ENCODE measurements at regions not wholly inside any gene's neighbourhood (a gene's known extent, or its start where the extent isn't known, plus 50 kb on each side); places are given as distances from the start of the nearest gene placed in this dataset.
A peak's percentile ranks its signal among the peaks of the same experiment; 100 is the strongest.

- H3K9ac ChIP-seq = no peak overlapping the region
- H2AFZ ChIP-seq (ENCODE audit: low read depth) = no peak overlapping the region
- no peaks in the 10 kb centered on the region for H4K20me1 ChIP-seq (ENCODE audit: insufficient read depth)
- no peaks in the 10 kb centered on the region for H3K79me2 ChIP-seq (ENCODE audit: insufficient read depth, low read depth)
- H3K4me3 ChIP-seq (IDR thresholded peaks at IDR 0.05; ENCODE audit: insufficient read depth, low read depth, low read length) = no peak overlapping the region
- H3K36me3 ChIP-seq (ENCODE audit: insufficient read depth) = no peaks in the 10 kb centered on the region
- no peak overlapping the region for H3K4me2 ChIP-seq
- TF ChIP-seq CTCF (conservative IDR thresholded peaks at IDR 0.05; ENCODE audit: low read depth, low read length) = no peak
- no peak overlapping the region for H3K27ac ChIP-seq
- H3K4me1 ChIP-seq (ENCODE audit: low read depth, poor library complexity, severe bottlenecking) = peaks cover 33% of the 10 kb centered on the region
- H3K27me3 ChIP-seq (ENCODE audit: insufficient read depth, low read depth) = no peaks in the 10 kb centered on the region
These were observed 189.9 kb upstream of the GALNT5 start for GRCh38 chr2:157067562-157067961.

- TF ChIP-seq CTCF (conservative IDR thresholded peaks at IDR 0.05; ENCODE audit: low read depth, low read length) = no peak
- Histone ChIP-seq H2AFZ (ENCODE audit: low read depth) (no peak overlapping the region), H3K4me2 (no peak overlapping the region), H3K36me3 (ENCODE audit: insufficient read depth) (no peaks in the 10 kb centered on the region), H3K27me3 (ENCODE audit: insufficient read depth, low read depth) (no peaks in the 10 kb centered on the region), H3K9ac (no peak overlapping the region), H3K79me2 (ENCODE audit: insufficient read depth, low read depth) (no peaks in the 10 kb centered on the region), H3K4me3 (IDR thresholded peaks at IDR 0.05; ENCODE audit: insufficient read depth, low read depth, low read length) (no peak overlapping the region), H3K27ac (no peak overlapping the region), H3K4me1 (ENCODE audit: low read depth, poor library complexity, severe bottlenecking) (peaks cover 26% of the 10 kb centered on the region), H4K20me1 (ENCODE audit: insufficient read depth) (no peaks in the 10 kb centered on the region)
These were observed 189.3 kb upstream of the GALNT5 start for GRCh38 chr2:157068237-157068636.

- peak overlapping the region; percentile 13; the same call in 1 of the 2 replicates for H3K4me2 ChIP-seq
- no peaks in the 10 kb centered on the region for H3K36me3 ChIP-seq (ENCODE audit: insufficient read depth)
- TF ChIP-seq CTCF (conservative IDR thresholded peaks at IDR 0.05; ENCODE audit: low read depth, low read length) = no peak
- H3K4me3 ChIP-seq (IDR thresholded peaks at IDR 0.05; ENCODE audit: insufficient read depth, low read depth, low read length) = no peak overlapping the region
- no peaks in the 10 kb centered on the region for H3K27me3 ChIP-seq (ENCODE audit: insufficient read depth, low read depth)
- H3K4me1 ChIP-seq (ENCODE audit: low read depth, poor library complexity, severe bottlenecking) = peaks cover 56% of the 10 kb centered on the region
- no peak overlapping the region for H3K27ac ChIP-seq
- H3K79me2 ChIP-seq (ENCODE audit: insufficient read depth, low read depth) = no peaks in the 10 kb centered on the region
- no peaks in the 10 kb centered on the region for H4K20me1 ChIP-seq (ENCODE audit: insufficient read depth)
- no peak overlapping the region for H2AFZ ChIP-seq (ENCODE audit: low read depth)
- no peak overlapping the region for H3K9ac ChIP-seq
These were observed 181.6 kb upstream of the GALNT5 start for GRCh38 chr2:157075924-157076323.

GRCh38 chr2:157076526-157077161 is 180.9 kb upstream of the GALNT5 start:
- H3K9ac ChIP-seq = no peak overlapping the region
- no peak overlapping the region for H2AFZ ChIP-seq (ENCODE audit: low read depth)
- no peak overlapping the region for H3K4me3 ChIP-seq (IDR thresholded peaks at IDR 0.05; ENCODE audit: insufficient read depth, low read depth, low read length)
- H3K4me1 ChIP-seq (ENCODE audit: low read depth, poor library complexity, severe bottlenecking) = peaks cover 56% of the 10 kb centered on the region
- H3K27me3 ChIP-seq (ENCODE audit: insufficient read depth, low read depth) = no peaks in the 10 kb centered on the region
- H3K36me3 ChIP-seq (ENCODE audit: insufficient read depth) = no peaks in the 10 kb centered on the region
- no peak overlapping the region; the same call in 1 of the 2 replicates for H3K27ac ChIP-seq
- H3K79me2 ChIP-seq (ENCODE audit: insufficient read depth, low read depth) = no peaks in the 10 kb centered on the region
- no peaks in the 10 kb centered on the region for H4K20me1 ChIP-seq (ENCODE audit: insufficient read depth)
- TF ChIP-seq CTCF (conservative IDR thresholded peaks at IDR 0.05; ENCODE audit: low read depth, low read length) = no peak
- peak overlapping the region; percentile 46; the same call in 1 of the 2 replicates for H3K4me2 ChIP-seq

Data from KMS-11 (cell line).